H1 (cell line): ENCODE measurements at regions not wholly inside any gene's neighbourhood (a gene's known extent, or its start where the extent isn't known, plus 50 kb on each side); places are given as distances from the start of the nearest gene placed in this dataset.

Source experiments
- CTCF ChIA-PET: fragments of 300-600 bp; sonication (Branson Sonifier 250); formaldehyde crosslinking; loops from one replicate; lab custom pipeline; 2021; ENCODE audit not compliant: partially characterized antibody; lab: Charles Lee
- POLR2A ChIA-PET: fragments of 300-600 bp; sonication (Branson Sonifier 250); formaldehyde crosslinking; loops from one replicate; lab custom pipeline; 2021; ENCODE audit warnings: inconsistent platforms; ENCODE audit not compliant: partially characterized antibody; lab: Charles Lee
- DNase-seq, 2 experiments: peaks; one replicate each; pipeline versions ENCODE4 v3.0.0 to v3.0.0-alpha.2; 2010 to 2022; ENCODE audit warnings: low spot score in 2 of 2, low read depth in 1 of 2, mixed read lengths in 1 of 2
- FAIRE-seq: peaks from 2 replicates; lab custom pipeline; 2011; peaks lifted over from hg19 to GRCh38; lab: Jason Lieb, UNC
- H2AFZ ChIP-seq: 2 replicates; pipeline ENCODE4 v1.8.1; 2012; ENCODE audit warnings: low read length, inconsistent platforms
- H2AK5ac ChIP-seq: 2 replicates; pipeline ENCODE4 v1.6.1; 2013; ENCODE audit warnings: low read depth, low read length
- H2BK120ac ChIP-seq: replicated peaks from 2 replicates; pipeline ENCODE3; 2013; ENCODE audit warnings: low read depth, low read length, inconsistent platforms
- H2BK12ac ChIP-seq: 2 replicates; pipeline ENCODE4 v1.6.1; 2013; ENCODE audit warnings: low read depth, low read length
- H2BK15ac ChIP-seq: 2 replicates; pipeline ENCODE4 v1.6.1; 2013; ENCODE audit warnings: low read length
- H2BK20ac ChIP-seq: 2 replicates; pipeline ENCODE4 v1.6.1; 2013; ENCODE audit warnings: low read length
- H2BK5ac ChIP-seq: 2 replicates; pipeline ENCODE4 v1.6.1; 2013; ENCODE audit warnings: low read depth, low read length
- H3K14ac ChIP-seq: 2 replicates; pipeline ENCODE4 v1.6.1; 2013; ENCODE audit warnings: inconsistent platforms; ENCODE audit not compliant: insufficient read length
- H3K18ac ChIP-seq: 2 replicates; pipeline ENCODE4 v1.6.1; 2013; ENCODE audit warnings: low read length; ENCODE audit errors: extremely low read depth
- H3K23ac ChIP-seq: 2 replicates; pipeline ENCODE4 v1.6.1; 2013; ENCODE audit warnings: inconsistent platforms; ENCODE audit not compliant: insufficient read length
- H3K23me2 ChIP-seq: 2 replicates; pipeline ENCODE4 v1.6.1; 2013; ENCODE audit warnings: low read depth, low read length
- H3K27ac ChIP-seq: 2 replicates; pipeline ENCODE4 v1.6.1; 2011; ENCODE audit warnings: low read depth, low read length, inconsistent platforms
- H3K27me3 ChIP-seq, 4 experiments: replicated peaks in 1 of 4; 1 replicate in 1 of 4; 2 replicates in 3 of 4; pipeline versions ENCODE4 v1.6.1 to v1.8.1; 2011 to 2013; ENCODE audit warnings: low read length in 3 of 4, mild to moderate bottlenecking in 3 of 4, inconsistent platforms in 2 of 4, mixed read lengths in 2 of 4, moderate library complexity in 1 of 4; ENCODE audit not compliant: control insufficient read depth in 3 of 4, insufficient read depth in 3 of 4; ENCODE audit errors: extremely low read depth in 1 of 4
- H3K36me3 ChIP-seq, 4 experiments: 2 replicates each; pipeline versions ENCODE4 v1.6.1 to v1.8.1; 2011 to 2013; ENCODE audit warnings: mild to moderate bottlenecking in 4 of 4, low read length in 3 of 4, moderate library complexity in 2 of 4, control low read depth in 1 of 4, inconsistent platforms in 1 of 4; ENCODE audit not compliant: insufficient read depth in 4 of 4, control insufficient read depth in 2 of 4
- H3K4ac ChIP-seq: replicated peaks from 2 replicates; pipeline ENCODE3; 2013; ENCODE audit warnings: low read length, low read depth, mixed read lengths, inconsistent platforms; ENCODE audit not compliant: insufficient read length
- H3K4me1 ChIP-seq, 4 experiments: replicated peaks in 1 of 4; 1 replicate in 1 of 4; 2 replicates in 3 of 4; pipeline versions ENCODE4 v1.6.1 to v1.8.1; 2011 to 2013; ENCODE audit warnings: low read length in 3 of 4, inconsistent platforms in 2 of 4, mixed read lengths in 1 of 4; ENCODE audit not compliant: insufficient read depth in 4 of 4, control insufficient read depth in 3 of 4
- H3K4me2 ChIP-seq, 2 experiments: 2 replicates each; pipeline versions ENCODE4 v1.6.1 to v1.8.1; 2011 to 2013; ENCODE audit warnings: low read depth in 2 of 2, low read length in 2 of 2, control low read depth in 1 of 2, inconsistent platforms in 1 of 2, mild to moderate bottlenecking in 1 of 2; ENCODE audit not compliant: insufficient read depth in 1 of 2
- H3K4me3 ChIP-seq, 4 experiments: fragments of 200-600, 300-600 bp in 1 of 4; sonication (generic), shearing (Covaris generic), sonication (Bioruptor Twin) in 1 of 4; 2 replicates each; pipeline versions ENCODE4 v1.5.1 to v1.8.1; 2011 to 2016; ENCODE audit warnings: low read length in 4 of 4, low read depth in 3 of 4, control low read depth in 2 of 4, inconsistent platforms in 2 of 4, mild to moderate bottlenecking in 2 of 4, mixed read lengths in 1 of 4, moderate library complexity in 1 of 4; ENCODE audit not compliant: insufficient read depth in 2 of 4; ENCODE audit errors: extremely low read depth in 1 of 4
- H3K56ac ChIP-seq: replicated peaks from 2 replicates; pipeline ENCODE3; 2013; ENCODE audit warnings: low read depth, mild to moderate bottlenecking, mixed read lengths, low read length, inconsistent platforms; ENCODE audit not compliant: insufficient read length
- H3K79me1 ChIP-seq: 2 replicates; pipeline ENCODE4 v1.6.1; 2013; ENCODE audit warnings: low read depth, low read length, control low read depth
- H3K79me2 ChIP-seq, 2 experiments: 2 replicates each; pipeline versions ENCODE4 v1.6.1 to v1.8.1; 2012 to 2013; ENCODE audit warnings: low read length in 2 of 2, mild to moderate bottlenecking in 2 of 2, inconsistent platforms in 1 of 2; ENCODE audit not compliant: insufficient read depth in 2 of 2, control insufficient read depth in 1 of 2
- H3K9ac ChIP-seq, 4 experiments: replicated peaks in 1 of 4; 1 replicate in 1 of 4; 2 replicates in 3 of 4; pipeline versions ENCODE4 v1.6.1 to v1.8.1; 2011 to 2013; ENCODE audit warnings: low read depth in 3 of 4, low read length in 3 of 4, control low read depth in 2 of 4, mild to moderate bottlenecking in 2 of 4, moderate library complexity in 2 of 4, inconsistent platforms in 1 of 4; ENCODE audit errors: extremely low read depth in 1 of 4
- H3K9me3 ChIP-seq, 2 experiments: 2 replicates each; pipeline versions ENCODE4 v1.6.1 to v1.8.1; 2012 to 2013; ENCODE audit warnings: mild to moderate bottlenecking in 2 of 2, moderate library complexity in 2 of 2, control low read depth in 1 of 2, inconsistent platforms in 1 of 2, low read depth in 1 of 2, low read length in 1 of 2, mixed read lengths in 1 of 2; ENCODE audit not compliant: insufficient read depth in 2 of 2
- H4K20me1 ChIP-seq, 2 experiments: replicated peaks in 1 of 2; 2 replicates each; pipeline versions ENCODE3 to v1.8.1; 2011 to 2013; ENCODE audit warnings: inconsistent platforms in 2 of 2, low read length in 2 of 2, mild to moderate bottlenecking in 1 of 2; ENCODE audit not compliant: insufficient read depth in 2 of 2, control insufficient read depth in 1 of 2
- H4K5ac ChIP-seq: 2 replicates; pipeline ENCODE4 v1.6.1; 2013; ENCODE audit warnings: low read length, low read depth, mixed read lengths, inconsistent platforms; ENCODE audit not compliant: insufficient read length
- H4K8ac ChIP-seq: 2 replicates; pipeline ENCODE4 v1.8.0; 2013; ENCODE audit warnings: mild to moderate bottlenecking, moderate library complexity, low read length, inconsistent platforms; ENCODE audit not compliant: insufficient read depth; ENCODE audit errors: extremely low read depth
- H4K91ac ChIP-seq: replicated peaks from 2 replicates; pipeline ENCODE3; 2013; ENCODE audit warnings: low read length, mixed read lengths, inconsistent platforms; ENCODE audit not compliant: insufficient read length
- BRCA1 ChIP-seq: IDR thresholded peaks from 2 replicates; pipeline ENCODE4 v1.6.1; 2012; ENCODE audit warnings: low read depth, low read length, improper control_type of control experiment
- CREB1 ChIP-seq: IDR thresholded peaks from 2 replicates; pipeline ENCODE4 v1.6.1; 2012; ENCODE audit warnings: inconsistent platforms
- HDAC2 ChIP-seq, 2 experiments: fragments of 300-600 bp in 1 of 2; sonication (generic) in 1 of 2; IDR thresholded peaks; 2 replicates each; pipeline ENCODE4 v1.6.1; 2011 to 2012; ENCODE audit warnings: low read depth in 2 of 2, low read length in 2 of 2, mild to moderate bottlenecking in 2 of 2, moderate library complexity in 2 of 2, borderline replicate concordance in 1 of 2, inconsistent platforms in 1 of 2
- JUND ChIP-seq: IDR thresholded peaks from 2 replicates; pipeline ENCODE4 v1.6.1; 2011; ENCODE audit warnings: mild to moderate bottlenecking, improper control_type of control experiment, low read length
- TEAD4 ChIP-seq: IDR thresholded peaks from 2 replicates; pipeline ENCODE4 v1.6.1; 2012; ENCODE audit warnings: low read depth, low read length, inconsistent platforms, mixed read lengths
- USF2 ChIP-seq: IDR thresholded peaks from 2 replicates; pipeline ENCODE4 v1.6.1; 2011; ENCODE audit warnings: low read length, improper control_type of control experiment
- WGBS, 2 experiments: shearing (Covaris generic) in 1 of 2; methylation state at CpG; one replicate each; pipeline versions ENCODE4 v1.1.6 to v1.1.7; 2013 to 2015; ENCODE audit warnings: low lambda C conversion rate in 2 of 2, mixed read lengths in 2 of 2, inconsistent platforms in 1 of 2, low coverage in 1 of 2, missing lambda C conversion rate in 1 of 2; ENCODE audit not compliant: insufficient replicate concordance in 2 of 2, insufficient coverage in 1 of 2, insufficient read length in 1 of 2; ENCODE audit errors: extremely low coverage in 1 of 2, missing lambda C conversion rate in 1 of 2; 5-methylcytosine and 5-hydroxymethylcytosine counted together

DNA sequence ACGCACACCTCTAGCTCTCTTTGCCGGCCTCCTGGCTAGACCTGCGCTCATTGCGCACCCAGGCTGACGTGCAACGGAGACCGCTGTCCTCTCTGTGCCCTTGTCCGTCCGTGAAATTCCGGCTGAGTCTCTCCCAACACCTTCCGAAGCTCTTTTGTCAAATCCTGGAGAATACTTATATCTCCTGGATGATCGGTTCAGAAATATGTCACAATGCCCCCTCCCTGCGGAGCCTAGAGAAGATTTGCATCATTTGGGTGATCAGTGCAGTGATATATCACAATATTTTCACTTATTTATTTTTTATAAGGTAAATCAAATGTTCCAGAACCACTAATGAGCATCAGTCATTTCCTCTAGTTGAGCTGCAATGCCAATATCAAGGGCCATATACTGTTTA, 1366.9 kb upstream of the USP9Y start:
- Histone ChIP-seq H3K36me3 (no peaks in the 10 kb centered on the region), H2AFZ (no peak overlapping the region), H3K9ac (no peak overlapping the region), H3K14ac (no peak overlapping the region), H3K23ac (no peak overlapping the region), H3K4me1 (no peaks in the 10 kb centered on the region), H3K18ac (no peak overlapping the region), H3K9me3 (peaks cover 2 to 8% of the 10 kb centered on the region in 2 experiments; a peak in 3 of 4 replicates), H4K8ac (no peak overlapping the region), H3K27me3 (no peaks in the 10 kb centered on the region), H3K79me2 (no peaks in the 10 kb centered on the region), H2BK15ac (no peak overlapping the region), H2BK5ac (no peak overlapping the region), H3K56ac (no peak overlapping the region), H2BK20ac (no peak overlapping the region), H3K4me3 (no peak overlapping the region), H3K27ac (no peak overlapping the region), H4K5ac (no peak overlapping the region), H4K20me1 (no peaks in the 10 kb centered on the region), H4K91ac (no peak overlapping the region), H3K4me2 (no peak overlapping the region), H3K4ac (no peak overlapping the region), H3K23me2 (no peaks in the 10 kb centered on the region), H2AK5ac (no peak overlapping the region), H3K79me1 (no peaks in the 10 kb centered on the region), H2BK120ac (no peak overlapping the region), H2BK12ac (no peak overlapping the region)
- WGBS, 2 experiments, result 71% methylated on average over 13 of the region's 13 CpGs; no CpG with 5 or more reads in 1 of the 2 experiments
- FAIRE-seq, result peak; percentile 84
- peak; percentile 1 to 16 for DNase-seq
- POLR2A ChIA-PET, result no interaction called here
- CTCF ChIA-PET, result no interaction called here
- no peak for TF ChIP-seq USF2
- no peak for TF ChIP-seq TEAD4
- no peak for TF ChIP-seq BRCA1
- TF ChIP-seq JUND, result no peak
- TF ChIP-seq CREB1, result no peak
- TF ChIP-seq HDAC2 (IDR thresholded peaks at IDR 0.05; ENCODE audit: borderline replicate concordance in 1 of 2, low read depth in 2 of 2, low read length in 2 of 2), result no peak
